RCC 7860 (cell line): ENCODE measurements at regions not wholly inside any gene's neighbourhood (a gene's known extent, or its start where the extent isn't known, plus 50 kb on each side); places are given as distances from the start of the nearest gene placed in this dataset.
"Not testable (repeated sequence)": the region's sequence is repeated elsewhere in the genome, so short reads cannot be mapped to it uniquely, and the experiment has no call there.

ENCODE experiments used
- DNase-seq: peaks from one replicate; pipeline ENCODE4 v3.0.0-alpha.2; 2015; ENCODE audit warnings: low spot score
- FAIRE-seq: peaks from 2 replicates; lab custom pipeline; 2012; peaks lifted over from hg19 to GRCh38; lab: Jason Lieb, UNC

DNA sequence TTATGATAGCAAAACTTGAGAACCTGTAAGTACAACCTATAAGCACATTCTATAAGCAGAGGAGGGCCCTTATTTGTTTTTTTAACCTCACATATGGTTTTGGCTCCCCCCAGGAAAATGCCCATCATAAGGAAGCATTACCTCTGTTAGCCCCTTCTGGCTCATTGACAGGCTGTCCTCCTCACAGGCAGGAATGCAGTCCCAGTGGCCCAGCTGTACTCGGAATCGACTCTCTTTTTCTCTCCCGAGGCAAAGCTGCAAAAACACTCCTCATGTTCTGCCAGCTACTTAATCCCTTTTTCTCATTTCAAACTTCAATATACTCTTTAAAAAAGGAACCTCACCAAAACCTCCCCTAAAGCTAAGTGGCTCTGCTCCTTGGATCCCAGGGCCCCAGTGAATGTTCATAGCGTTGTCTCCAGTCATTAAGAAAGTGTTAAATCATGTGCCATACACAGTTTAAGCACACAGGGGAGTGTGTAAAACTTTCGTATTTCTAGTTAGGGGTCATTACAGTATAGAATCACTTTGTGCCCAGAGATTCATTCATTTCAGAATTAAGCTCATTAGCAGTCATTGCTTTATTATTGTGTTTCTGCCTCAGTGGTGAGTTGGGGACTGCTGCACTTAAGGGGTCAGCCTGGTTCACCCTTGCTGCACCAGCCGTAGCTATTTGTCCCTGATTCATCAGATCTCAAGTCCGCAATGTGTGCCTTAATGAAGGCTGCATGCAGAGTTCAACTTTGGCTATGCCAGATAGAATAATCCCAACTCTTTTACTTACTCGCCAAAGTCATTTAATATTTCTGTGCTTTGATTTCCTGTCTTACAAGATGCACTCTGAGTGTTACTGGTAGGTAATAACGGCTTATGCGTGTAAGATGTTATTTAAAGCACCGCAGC lies 57.6 kb downstream of the JRKL start:
- DNase-seq, result no peak
- FAIRE-seq, result no peak

DNA sequence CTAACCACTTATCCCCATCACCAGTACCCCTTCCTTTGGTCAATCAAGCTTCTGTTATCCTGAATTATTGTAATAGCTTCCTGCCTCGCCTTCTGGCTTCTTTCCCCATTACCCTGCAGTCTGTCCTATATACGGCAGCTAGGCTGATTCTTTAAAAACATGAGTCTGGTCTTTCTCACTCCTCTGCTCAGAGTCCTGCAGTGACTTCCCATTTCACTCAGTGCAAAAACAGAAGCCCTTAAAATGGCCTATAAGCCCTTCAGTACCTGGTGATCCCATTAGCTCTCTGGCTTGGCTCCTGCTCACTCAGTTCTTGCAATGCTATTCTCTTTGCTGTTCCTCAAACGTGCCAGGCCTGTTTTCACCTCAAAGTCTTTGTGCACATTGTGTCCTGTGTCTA lies 58.4 kb downstream of the JRKL start:
- FAIRE-seq, result no peak
- DNase-seq, result no peak

DNA sequence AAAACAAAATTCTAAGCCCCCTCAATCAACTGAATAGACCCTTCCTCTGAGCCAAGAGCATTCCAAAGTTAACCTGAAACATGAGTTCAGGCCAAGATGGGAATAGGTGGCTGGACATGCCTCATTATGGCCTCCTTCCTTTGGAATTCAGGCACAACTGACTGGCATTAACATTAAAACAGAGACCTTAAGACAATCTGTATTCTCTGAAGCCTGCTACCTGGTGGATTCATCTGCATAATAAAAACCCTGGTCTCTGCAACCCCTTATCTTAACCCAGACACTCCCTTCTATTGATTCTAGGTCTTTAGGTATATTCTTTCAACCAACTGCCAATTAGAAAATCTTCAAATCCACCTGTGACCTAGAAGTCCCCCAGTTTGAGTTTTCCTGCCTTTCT lies 66.3 kb downstream of the JRKL start:
- FAIRE-seq (no peak), DNase-seq (no peak)

DNA sequence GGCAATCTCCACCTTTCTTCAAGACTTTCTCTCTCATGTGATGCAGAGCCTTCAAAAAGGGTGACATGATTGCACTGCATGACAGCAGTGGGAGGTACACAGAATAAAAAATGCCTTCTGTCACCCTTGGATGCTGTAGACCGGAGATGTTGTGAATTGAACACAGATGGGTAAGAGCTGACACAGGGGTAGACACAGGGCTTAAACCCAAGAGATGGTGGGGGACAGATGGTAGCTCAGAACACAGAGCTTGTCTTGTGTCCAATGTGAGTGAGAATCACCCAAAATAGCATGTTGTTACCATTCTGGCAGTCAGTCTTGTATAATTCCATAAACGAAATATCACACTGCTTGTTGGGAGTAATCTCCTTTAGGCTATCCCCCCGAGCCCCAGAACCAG lies 69.9 kb downstream of the JRKL start:
- DNase-seq (no peak), FAIRE-seq (no peak)

DNA sequence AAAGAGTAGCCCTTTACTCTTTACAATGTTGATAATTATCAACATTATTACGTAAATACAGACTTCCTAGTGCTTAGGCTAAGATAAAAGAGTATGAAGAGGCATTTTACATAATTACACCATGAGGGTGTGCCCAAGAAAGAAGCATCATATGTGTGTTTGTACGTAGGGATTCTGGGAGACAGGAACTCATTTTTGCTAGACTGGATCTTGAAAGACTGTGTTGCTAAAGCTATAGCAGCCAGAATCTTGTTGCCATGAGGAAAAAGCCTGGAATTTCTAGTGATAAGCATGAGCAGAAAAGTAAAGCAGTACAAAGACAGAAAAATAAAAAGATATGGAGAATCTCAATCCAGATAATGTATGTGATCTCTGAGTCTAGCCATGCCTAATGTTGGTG lies 72.1 kb downstream of the JRKL start:
- FAIRE-seq, result no peak
- no peak for DNase-seq

DNA sequence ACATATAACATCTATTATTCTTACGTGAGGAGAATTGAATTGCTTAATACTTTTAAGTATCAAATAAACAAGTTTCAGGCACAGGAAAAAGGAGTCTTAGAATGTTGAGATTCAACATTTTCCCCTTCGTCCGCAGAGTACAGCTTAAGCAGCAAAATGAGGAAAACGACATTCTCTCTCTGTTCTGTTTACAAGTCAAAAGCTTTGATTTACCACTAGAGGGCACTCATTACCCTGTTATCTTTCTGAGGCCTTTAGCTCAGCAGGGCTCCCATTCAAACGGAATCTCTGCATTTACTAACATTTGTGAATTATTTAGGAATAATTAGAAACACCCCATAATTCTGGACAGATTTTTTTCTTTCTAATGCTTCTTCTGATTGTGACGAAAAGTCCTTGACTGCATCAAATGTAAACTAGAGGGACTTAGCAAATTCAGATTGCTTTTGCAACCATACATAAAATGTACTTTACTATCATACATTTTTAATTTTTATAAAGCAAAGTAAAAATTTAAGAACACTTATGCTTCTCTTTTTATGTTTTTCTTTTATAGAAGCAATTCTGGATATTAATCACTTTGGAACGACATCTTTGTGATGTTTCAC lies 75.0 kb downstream of the JRKL start:
- DNase-seq (peak; percentile 65), FAIRE-seq (peak; percentile 78)

DNA sequence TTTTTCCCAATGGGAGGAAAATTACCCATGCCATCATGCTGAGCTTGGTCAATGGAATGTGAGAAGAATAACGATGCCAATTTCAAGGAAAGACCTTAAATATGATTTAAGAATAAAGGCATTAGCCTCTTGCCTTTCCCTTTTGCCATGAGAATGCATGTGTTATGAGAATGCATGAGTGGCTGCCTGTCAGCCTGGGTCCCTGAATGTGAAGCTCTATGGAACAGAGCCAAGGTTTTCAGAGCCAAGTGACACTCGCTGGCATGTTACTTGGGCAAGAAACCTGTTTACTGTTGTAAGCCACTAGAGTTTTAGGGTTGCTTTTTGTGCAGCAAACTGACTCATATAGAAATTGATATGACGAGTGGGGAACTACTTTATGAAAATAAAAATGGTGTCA lies 75.7 kb downstream of the JRKL start:
- DNase-seq (no peak), FAIRE-seq (no peak)

DNA sequence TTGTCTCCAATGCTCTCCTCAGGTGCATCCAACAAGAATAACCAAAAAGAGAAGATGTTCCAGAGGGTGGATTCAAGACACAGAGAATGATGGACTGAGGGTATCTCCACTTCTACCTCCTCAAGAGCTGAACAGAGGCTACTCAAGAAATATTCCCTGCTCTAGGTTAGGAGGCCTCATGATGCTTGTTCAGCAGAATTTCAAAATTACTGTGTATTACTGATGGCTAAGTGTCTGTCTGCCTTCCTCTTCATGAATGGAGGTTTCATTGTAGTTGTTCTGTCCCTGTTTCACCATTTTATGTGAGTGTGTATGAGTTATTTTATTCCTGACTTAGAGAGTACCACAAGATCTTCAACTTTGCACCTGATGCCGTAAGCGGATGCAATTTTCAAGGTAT lies 76.8 kb downstream of the JRKL start:
- FAIRE-seq, result no peak
- no peak for DNase-seq

DNA sequence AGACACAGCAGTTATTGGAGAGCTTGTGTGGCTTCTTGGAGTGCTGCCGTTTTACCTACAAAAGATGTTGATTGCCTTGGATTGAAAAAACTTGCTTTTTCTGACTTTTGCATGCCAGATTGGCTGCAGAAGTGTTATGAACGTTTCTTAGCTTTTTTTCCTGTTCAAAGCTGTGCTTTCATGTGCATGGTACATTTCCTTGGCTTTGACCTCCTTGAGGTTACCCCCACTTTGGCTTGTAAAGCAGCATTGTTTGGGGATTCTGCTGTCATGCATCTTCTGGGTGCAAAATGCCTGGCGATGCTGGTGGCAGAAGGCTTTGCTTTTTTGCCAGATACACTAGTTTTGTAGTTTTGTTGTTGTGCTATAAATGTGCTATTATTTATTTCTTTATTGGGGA lies 80.0 kb downstream of the JRKL start:
- FAIRE-seq, result no peak
- no peak for DNase-seq

DNA sequence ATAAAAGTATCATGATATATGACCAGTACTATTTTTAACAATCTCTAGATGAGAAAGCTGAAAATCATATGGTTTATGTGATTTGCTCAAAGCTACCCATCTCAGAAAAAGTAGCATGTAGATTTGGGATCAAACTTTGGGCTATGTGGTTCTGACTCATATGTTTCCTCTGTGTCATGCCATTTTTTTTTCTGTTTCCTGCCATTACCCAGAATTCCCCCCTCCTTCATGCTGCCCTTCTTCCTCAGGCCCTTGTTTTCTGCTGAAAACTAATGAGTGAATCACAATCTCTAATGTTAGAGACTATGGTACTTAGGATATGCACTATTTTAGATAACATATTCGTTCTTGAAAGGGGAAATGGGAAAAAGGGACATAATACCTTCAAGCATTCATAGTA lies 80.7 kb downstream of the JRKL start:
- FAIRE-seq (no peak), DNase-seq (no peak)

DNA sequence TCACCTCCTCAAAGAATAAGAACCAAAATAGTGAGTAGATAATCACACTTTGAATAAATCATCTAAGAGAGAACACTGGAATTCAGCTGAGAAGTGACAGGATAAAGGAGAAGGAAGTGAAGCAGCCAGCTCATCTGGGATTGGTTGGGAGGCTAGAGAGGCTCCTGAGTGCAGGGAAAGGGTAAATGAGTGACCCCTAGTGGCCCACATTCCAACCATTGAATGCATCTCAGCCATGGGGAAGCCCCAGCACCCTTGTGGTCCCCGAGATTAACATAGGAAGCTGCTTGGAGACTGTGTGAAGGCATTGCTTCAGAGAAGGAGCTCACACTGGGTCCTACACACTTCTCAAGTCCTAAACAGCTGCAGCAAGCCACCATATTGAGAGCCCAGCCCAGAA lies 82.3 kb downstream of the JRKL start:
- DNase-seq (no peak), FAIRE-seq (no peak)

DNA sequence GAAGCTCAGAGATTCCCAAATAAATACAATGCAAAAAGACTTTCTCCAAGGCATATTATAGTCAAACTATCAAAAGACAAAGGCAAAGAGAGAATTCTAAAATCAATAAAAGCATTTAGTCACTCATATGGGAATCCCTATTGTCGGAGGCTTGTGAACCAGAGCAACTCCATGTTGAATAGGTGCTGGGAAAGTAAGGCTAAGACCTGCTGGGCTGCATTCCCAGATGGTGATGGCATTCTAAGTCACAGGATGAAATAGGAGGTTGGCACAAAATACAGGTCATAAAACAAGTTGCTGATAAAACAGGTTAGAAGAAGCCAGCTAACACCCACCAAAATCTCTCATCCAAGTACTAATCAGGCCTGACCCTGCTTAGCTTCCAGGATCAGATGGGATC lies 84.5 kb downstream of the JRKL start:
- no peak for FAIRE-seq

DNA sequence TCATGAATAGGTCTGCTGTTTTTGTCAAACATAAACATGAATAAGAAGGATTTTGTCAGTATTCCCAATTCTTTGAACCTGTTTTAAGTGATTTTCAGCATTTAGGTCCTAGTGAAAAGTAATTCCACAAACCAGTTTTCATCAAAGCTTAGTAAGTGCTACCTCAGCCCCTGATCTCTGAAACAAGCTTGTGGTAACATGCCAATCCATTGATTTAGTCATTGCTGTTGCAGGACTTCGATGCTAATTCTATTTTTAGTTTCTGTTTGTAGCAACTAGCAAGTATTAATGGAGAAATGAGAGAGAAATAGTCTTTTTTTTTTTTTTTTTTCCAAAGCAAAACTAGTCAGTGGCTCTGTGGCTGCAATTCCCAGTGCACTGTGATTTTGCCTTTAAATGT lies 91.4 kb downstream of the JRKL start:
- no peak for FAIRE-seq
- no peak for DNase-seq

More for the DNA sequence above, 84.5 kb downstream of the JRKL start:
- no peak for DNase-seq

DNA sequence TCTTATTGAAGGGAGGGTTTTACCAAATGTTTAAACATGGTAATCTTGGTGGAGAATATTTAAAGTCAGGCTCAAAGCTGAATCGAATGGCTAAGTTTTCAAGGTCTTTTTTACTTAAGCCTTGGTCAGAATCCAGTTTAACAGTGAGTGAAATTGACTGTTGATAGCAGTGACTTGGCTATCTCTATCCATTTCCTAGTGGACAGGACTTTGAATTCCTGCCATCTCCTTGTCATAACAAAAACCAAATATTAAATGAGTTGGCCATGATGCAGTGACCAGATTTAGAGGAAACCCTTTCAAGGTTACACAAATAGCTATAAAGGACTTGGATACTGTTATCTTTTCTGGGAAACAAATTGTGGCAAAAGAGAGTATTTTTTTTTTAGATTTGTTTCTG lies 92.0 kb downstream of the JRKL start:
- FAIRE-seq (no peak), DNase-seq (no peak)

DNA sequence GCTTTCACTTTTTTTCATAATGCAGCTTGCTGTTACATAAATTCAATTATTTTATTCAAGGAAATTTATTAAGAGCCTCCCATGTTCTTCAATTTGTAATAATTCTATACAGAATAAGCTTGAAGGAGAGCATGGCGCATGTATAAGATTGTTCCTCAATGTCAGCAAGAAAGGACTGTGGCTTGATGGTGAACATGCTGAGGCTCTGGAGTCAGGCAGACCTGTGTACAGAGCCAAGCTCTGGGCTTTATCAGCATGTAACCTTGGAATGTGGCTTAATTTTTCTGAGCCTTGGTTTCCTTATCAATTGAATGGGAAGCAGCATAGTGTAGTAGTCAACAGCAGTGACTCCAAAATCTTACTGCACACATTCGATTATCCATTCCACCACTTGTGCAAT lies 92.4 kb downstream of the JRKL start:
- no peak for DNase-seq
- FAIRE-seq, result no peak

DNA sequence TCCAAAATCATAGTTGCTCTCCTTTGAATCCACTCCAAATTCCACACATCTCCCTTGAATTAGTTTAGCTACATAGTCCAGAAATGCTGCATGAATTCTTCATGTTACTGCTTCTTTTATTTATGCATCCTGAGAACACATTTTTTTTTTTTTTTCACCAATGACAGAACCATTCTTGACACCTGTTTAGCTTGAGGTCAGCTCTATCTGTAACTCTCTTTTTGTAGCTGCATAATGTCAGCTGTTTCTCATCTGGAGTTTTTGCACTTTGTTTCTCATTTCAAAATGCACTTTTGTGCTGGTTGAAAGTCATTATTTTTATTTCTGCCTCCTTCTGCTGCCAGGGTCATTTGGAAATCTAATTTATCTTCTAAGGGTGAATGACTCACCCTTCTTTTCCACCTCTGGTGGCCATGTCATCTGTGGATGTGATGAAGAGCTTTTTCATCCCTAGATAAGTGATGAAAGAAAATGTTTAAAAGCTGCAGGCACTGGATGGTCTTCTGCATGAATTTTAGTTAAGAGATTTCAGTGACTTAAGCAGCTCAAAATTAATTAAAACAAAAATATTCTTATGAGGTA lies 93.7 kb downstream of the JRKL start:
- DNase-seq (no peak), FAIRE-seq (no peak)

DNA sequence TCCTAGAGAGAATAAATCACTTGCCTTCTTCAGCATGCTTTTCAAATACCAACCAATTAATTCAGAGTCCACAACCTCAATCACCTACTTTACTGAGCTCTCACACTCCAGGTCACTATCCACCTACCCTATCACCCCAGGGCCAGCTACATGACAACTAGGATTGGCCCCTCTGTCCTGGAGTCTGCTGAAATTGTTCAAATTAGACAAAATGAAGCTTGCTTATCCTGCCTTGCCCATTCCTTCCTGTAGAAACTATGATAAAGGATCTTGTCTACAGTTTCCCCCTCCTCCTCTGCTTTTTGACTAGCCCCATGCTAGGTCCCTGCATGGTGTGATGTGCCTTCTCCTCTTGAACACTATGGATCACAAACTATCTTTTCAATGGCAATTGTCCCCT lies 94.5 kb downstream of the JRKL start:
- no peak for DNase-seq

DNA sequence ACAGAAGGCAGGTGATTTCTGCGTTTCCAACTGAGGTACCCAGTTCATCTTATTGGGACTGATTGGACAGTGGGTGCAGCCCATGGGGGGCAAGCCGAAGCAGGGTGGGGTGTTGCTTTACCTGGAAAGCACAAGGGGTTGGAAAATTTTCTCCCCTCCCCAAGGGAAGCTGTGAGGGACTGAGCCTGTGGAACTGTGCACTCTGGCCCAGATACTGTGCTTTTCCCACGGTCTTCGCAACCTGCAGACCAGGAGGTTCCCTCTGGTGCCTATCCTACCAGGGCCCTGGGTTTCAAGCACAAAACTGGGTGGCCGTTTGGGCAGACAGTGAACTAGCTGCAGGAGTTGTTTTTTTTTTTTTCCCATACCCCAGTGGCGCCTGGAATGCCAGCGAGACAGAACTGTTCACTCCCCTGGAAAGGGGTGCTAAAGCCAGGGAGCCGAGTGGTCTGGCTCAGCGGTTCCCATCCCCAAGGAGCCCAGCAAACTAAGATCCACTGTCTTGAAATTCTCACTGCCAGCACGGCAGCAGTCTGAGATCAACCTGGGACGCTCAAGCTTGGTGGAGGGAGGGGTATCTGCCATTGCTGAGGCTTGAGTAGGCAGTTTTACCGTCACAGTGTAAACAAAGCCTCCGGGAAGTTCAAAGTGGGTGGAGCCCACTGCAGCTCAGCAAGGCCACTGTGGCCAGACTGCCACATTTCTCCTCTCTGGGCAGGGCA lies 97.2 kb downstream of the JRKL start:
- DNase-seq (peak; percentile 19), FAIRE-seq (no peak)

More for the DNA sequence above, 94.5 kb downstream of the JRKL start:
- no peak for FAIRE-seq

DNA sequence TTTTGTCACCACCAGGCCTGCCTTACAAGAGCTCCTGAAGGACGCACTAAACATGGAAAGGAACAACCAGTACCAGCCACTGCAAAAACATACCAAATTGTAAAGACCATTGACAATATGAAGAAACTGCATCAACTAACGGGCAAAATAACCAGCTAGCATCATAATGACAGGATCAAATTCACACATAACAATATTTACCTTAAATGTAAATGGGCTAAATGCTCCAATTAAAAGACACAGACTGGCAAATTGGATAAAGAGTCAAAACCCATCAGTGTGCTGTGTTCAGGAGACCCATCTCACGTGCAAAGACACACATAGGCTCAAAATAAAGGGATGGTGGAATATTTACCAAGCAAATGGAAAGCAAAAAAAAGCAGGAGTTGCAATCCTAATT lies 99.1 kb downstream of the JRKL start:
- not testable (repeated sequence) for DNase-seq, FAIRE-seq

DNA sequence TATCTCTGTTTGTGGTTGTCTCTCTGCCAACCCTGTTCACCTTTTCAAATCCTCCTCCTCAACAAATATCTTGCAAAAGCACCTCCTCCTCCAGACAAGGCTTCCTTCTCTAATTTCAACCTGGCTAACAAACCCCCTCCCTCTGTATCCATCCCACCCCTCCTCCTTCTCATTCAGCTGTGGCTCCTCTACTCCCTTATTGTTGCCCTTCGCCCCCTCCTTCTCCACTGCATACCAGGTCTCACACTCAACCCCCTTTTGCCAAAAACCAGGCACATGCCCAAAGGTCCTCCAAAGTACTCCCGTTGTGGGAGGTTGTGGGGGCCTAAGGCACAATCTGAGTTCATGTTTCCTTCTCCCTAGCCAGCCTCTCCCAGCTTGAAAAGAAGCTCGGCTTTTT lies 110.6 kb downstream of the JRKL start:
- DNase-seq (no peak), FAIRE-seq (no peak)

DNA sequence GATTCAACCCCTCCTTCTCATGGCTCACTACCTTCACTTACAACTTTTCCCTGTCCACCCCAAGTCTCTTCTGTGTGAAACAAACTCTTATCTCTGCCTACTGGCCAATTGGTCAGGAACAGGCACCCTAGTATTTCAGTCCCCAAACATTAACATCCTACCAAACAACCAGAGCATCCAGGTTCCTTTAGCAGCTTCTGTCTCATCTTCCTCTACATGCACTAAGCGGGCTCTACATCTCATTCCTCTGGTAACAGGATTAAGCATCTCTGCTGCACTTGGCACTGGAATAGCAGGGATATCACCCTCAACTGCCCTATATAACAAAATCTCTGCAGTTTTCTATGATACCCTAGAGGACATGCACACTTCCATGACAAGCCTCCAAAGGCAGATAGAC lies 116.2 kb downstream of the JRKL start:
- DNase-seq, result no peak
- FAIRE-seq, result no peak

DNA sequence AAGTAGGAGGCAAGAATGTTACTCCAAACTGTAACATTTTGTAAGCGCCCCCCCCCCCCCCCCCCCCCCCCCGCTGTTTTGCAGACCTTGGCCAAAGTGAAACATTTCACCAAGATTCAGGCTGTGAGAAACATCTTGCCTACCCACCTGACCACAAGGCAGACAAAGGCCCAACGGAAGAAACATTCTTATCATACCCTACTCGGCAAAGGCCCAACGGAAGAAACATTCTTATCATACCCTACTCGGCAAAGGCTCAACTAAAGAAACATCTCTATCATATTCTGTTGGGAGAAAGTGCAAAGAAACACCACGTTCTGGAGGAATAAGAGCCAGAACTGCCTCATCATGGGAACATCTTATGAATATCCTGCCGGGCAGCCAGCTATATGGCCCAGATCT lies 117.1 kb downstream of the JRKL start:
- DNase-seq (no peak), FAIRE-seq (no peak)
